Testis (tissue), 2 donors: ENCODE measurements at regions not wholly inside any gene's neighbourhood (a gene's known extent, or its start where the extent isn't known, plus 50 kb on each side); places are given as distances from the start of the nearest gene placed in this dataset.

Source experiments
- POLR2A ChIP-seq: fragments of 450-650 bp; IDR thresholded peaks from one replicate; pipeline ENCODE4 v1.6.1; 2017; ENCODE audit warnings: antibody characterized with exemption, mild to moderate bottlenecking, moderate library complexity
- TF ChIP-seq, protein P1 (sequence below), 3 experiments: fragments of 450-650 bp in 2 of 3; fragments of 200-600 bp in 1 of 3; sonication (generic) in 1 of 3; IDR thresholded peaks; one replicate each; pipeline ENCODE4 v1.5.1; 2016 to 2019; ENCODE audit warnings: antibody characterized with exemption in 3 of 3, mild to moderate bottlenecking in 2 of 3, moderate library complexity in 1 of 3

DNA sequence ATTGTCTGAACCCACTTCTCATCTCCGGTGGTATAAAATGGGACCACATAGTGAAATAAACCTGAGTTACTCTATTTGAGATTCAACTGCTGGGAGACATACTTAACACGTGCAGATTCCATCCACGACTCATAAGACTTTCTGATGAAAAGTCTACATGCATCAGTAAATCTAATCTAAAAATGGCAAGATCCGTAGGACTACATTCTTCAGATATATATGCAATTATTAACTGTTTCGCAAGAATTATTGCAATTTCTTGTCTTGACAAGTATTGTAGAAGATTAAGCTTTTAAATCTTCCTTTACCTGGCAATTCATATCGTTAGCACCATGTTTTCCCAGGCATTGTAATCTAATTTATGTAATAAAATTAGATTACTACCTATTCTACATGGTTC, 718.7 kb upstream of the CBLB start:
- TF ChIP-seq POLR2A, result no peak
- TF ChIP-seq, protein P1, sequence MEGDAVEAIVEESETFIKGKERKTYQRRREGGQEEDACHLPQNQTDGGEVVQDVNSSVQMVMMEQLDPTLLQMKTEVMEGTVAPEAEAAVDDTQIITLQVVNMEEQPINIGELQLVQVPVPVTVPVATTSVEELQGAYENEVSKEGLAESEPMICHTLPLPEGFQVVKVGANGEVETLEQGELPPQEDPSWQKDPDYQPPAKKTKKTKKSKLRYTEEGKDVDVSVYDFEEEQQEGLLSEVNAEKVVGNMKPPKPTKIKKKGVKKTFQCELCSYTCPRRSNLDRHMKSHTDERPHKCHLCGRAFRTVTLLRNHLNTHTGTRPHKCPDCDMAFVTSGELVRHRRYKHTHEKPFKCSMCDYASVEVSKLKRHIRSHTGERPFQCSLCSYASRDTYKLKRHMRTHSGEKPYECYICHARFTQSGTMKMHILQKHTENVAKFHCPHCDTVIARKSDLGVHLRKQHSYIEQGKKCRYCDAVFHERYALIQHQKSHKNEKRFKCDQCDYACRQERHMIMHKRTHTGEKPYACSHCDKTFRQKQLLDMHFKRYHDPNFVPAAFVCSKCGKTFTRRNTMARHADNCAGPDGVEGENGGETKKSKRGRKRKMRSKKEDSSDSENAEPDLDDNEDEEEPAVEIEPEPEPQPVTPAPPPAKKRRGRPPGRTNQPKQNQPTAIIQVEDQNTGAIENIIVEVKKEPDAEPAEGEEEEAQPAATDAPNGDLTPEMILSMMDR (IDR thresholded peaks at IDR 0.05), result no peak
